ENCODE measurements at regions not wholly inside any gene's neighbourhood (a gene's known extent, or its start where the extent isn't known, plus 50 kb on each side); places are given as distances from the start of the nearest gene placed in this dataset.

- Histone ChIP-seq H3K4me3 (ENCODE audit: low read length in 3 of 3) (no peak overlapping the region), H3K9ac (ENCODE audit: low read length in 3 of 3) (no peak overlapping the region), H3K9me3 (ENCODE audit: control insufficient read depth in 2 of 3, insufficient read depth in 1 of 3, low read length in 3 of 3) (no peaks in the 10 kb centered on the region), H3K27ac (ENCODE audit: low read depth in 2 of 2, low read length in 2 of 2) (no peak overlapping the region), H3K27me3 (ENCODE audit: control insufficient read depth, insufficient read depth, low read length) (no peaks in the 10 kb centered on the region), H3K36me3 (ENCODE audit: control insufficient read depth in 2 of 3, insufficient read depth in 3 of 3, low read length in 3 of 3) (no peaks in the 10 kb centered on the region), H3K4me1 (ENCODE audit: control insufficient read depth in 2 of 3, insufficient read depth in 2 of 3, low read depth in 1 of 3, low read length in 3 of 3) (no peaks in the 10 kb centered on the region)
- no peak for TF ChIP-seq CTCF (IDR thresholded peaks at IDR 0.05; ENCODE audit: borderline replicate concordance, extremely low read depth, insufficient read depth)
- intact Hi-C loops (cut with DNase I) = no loop called here
- FAIRE-seq = no peak
- DNase-seq = no peak
Measured at GRCh38 chr4:75249739-75250138, 264.5 kb downstream of the RCHY1 start.

GRCh38 chr4:75248770-75249407 is 265.3 kb downstream of the RCHY1 start:
- Histone ChIP-seq H3K9me3 (ENCODE audit: control insufficient read depth in 2 of 3, insufficient read depth in 1 of 3, low read length in 3 of 3) (no peaks in the 10 kb centered on the region), H3K27ac (ENCODE audit: low read depth in 2 of 2, low read length in 2 of 2) (no peak overlapping the region), H3K4me1 (ENCODE audit: control insufficient read depth in 2 of 3, insufficient read depth in 2 of 3, low read depth in 1 of 3, low read length in 3 of 3) (no peaks in the 10 kb centered on the region), H3K36me3 (ENCODE audit: control insufficient read depth in 2 of 3, insufficient read depth in 3 of 3, low read length in 3 of 3) (no peaks in the 10 kb centered on the region), H3K4me3 (ENCODE audit: low read length in 3 of 3) (no peak overlapping the region), H3K27me3 (ENCODE audit: control insufficient read depth, insufficient read depth, low read length) (no peaks in the 10 kb centered on the region), H3K9ac (ENCODE audit: low read length in 3 of 3) (no peak overlapping the region)
- intact Hi-C loops (cut with DNase I) = no loop called here
- no peak for TF ChIP-seq CTCF (IDR thresholded peaks at IDR 0.05; ENCODE audit: borderline replicate concordance, extremely low read depth, insufficient read depth)
- DNase-seq (no peak), FAIRE-seq (no peak)

GRCh38 chr4:75244325-75244724 is 269.9 kb downstream of the RCHY1 start:
- H3K27ac ChIP-seq (ENCODE audit: low read depth in 2 of 2, low read length in 2 of 2) = no peak overlapping the region
- DNase-seq (no peak), FAIRE-seq (no peak)
- no peak overlapping the region for H3K4me3 ChIP-seq (ENCODE audit: low read length in 3 of 3)
- intact Hi-C loops (cut with DNase I) = no loop called here
- H3K36me3 ChIP-seq (ENCODE audit: control insufficient read depth in 2 of 3, insufficient read depth in 3 of 3, low read length in 3 of 3) = no peaks in the 10 kb centered on the region
- no peaks in the 10 kb centered on the region for H3K27me3 ChIP-seq (ENCODE audit: control insufficient read depth, insufficient read depth, low read length)
- peaks cover 0 to 1% (median 0%) of the 10 kb centered on the region in 3 donors for H3K9me3 ChIP-seq (ENCODE audit: control insufficient read depth in 2 of 3, insufficient read depth in 1 of 3, low read length in 3 of 3)
- H3K9ac ChIP-seq (ENCODE audit: low read length in 3 of 3) = no peak overlapping the region
- no peak for TF ChIP-seq CTCF (IDR thresholded peaks at IDR 0.05; ENCODE audit: borderline replicate concordance, extremely low read depth, insufficient read depth)
- H3K4me1 ChIP-seq (ENCODE audit: control insufficient read depth in 2 of 3, insufficient read depth in 2 of 3, low read depth in 1 of 3, low read length in 3 of 3) = no peaks in the 10 kb centered on the region

GRCh38 chr4:75243570-75243969 is 270.6 kb downstream of the RCHY1 start:
- intact Hi-C loops (cut with DNase I) = no loop called here
- Histone ChIP-seq H3K9me3 (ENCODE audit: control insufficient read depth in 2 of 3, insufficient read depth in 1 of 3, low read length in 3 of 3) (peaks cover 0 to 5% (median 0%) of the 10 kb centered on the region in 3 donors), H3K4me1 (ENCODE audit: control insufficient read depth in 2 of 3, insufficient read depth in 2 of 3, low read depth in 1 of 3, low read length in 3 of 3) (no peaks in the 10 kb centered on the region), H3K27me3 (ENCODE audit: control insufficient read depth, insufficient read depth, low read length) (no peaks in the 10 kb centered on the region), H3K27ac (ENCODE audit: low read depth in 2 of 2, low read length in 2 of 2) (no peak overlapping the region), H3K4me3 (ENCODE audit: low read length in 3 of 3) (no peak overlapping the region), H3K9ac (ENCODE audit: low read length in 3 of 3) (no peak overlapping the region), H3K36me3 (ENCODE audit: control insufficient read depth in 2 of 3, insufficient read depth in 3 of 3, low read length in 3 of 3) (no peaks in the 10 kb centered on the region)
- FAIRE-seq (no peak), DNase-seq (peak in 1 of 5 donors; percentile 29)
- no peak for TF ChIP-seq CTCF (IDR thresholded peaks at IDR 0.05; ENCODE audit: borderline replicate concordance, extremely low read depth, insufficient read depth)
